ENCODE measurements at regions not wholly inside any gene's neighbourhood (a gene's known extent, or its start where the extent isn't known, plus 50 kb on each side); places are given as distances from the start of the nearest gene placed in this dataset.

DNA sequence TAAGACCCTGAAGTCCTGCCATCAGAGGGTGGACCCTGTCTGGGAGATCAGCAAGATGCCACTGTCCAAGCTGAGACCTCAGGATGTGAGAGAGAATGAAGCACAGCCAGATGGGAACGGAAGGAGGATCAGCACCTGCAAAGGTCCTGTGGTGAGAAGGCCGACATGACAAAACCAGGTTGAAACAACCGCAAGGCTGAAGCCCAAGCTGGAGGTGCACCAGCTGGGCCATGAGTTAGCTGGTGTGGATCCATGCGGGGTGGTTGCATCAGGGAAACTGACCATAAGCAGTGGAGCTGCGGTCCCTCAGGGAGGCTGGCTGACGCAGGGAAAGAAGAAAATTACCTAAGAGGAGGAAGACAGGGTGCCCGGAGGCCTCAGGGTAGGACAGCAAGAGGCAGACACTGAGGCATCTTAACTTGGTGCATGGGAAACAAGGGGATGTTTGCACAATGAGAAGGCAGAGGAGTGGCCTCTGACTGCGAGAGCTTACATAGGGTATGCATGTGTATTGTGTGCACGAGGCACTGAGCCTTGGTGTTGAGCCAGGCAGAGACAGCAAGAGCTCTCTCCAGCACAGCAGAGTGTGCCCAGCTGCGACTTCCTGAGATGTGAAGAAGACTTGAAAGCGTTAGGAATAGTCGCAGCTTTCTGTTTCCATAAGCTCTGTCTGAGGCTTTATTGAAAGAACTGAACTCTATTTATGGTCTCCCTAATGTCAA is 497.7 kb downstream of the OCA2 start:
- Histone ChIP-seq H3K4me3 (replicated peaks in 1 of 4; ENCODE audit: control extremely low read depth in 1 of 4, insufficient read depth in 1 of 4, low read depth in 3 of 4, low read length in 4 of 4) (no peak overlapping the region), H3K36me3 (ENCODE audit: control insufficient read depth, insufficient read depth, low read length) (no peaks in the 10 kb centered on the region), H3K9me3 (ENCODE audit: control insufficient read depth, insufficient read depth, low read depth, low read length) (no peaks in the 10 kb centered on the region), H2AFZ (ENCODE audit: low read length) (no peak overlapping the region), H3K4me1 (ENCODE audit: control insufficient read depth, extremely low read depth, insufficient read depth, low read length) (no peaks in the 10 kb centered on the region), H3K79me2 (ENCODE audit: control insufficient read depth, insufficient read depth, low read length) (no peaks in the 10 kb centered on the region), H3K4me2 (ENCODE audit: extremely low read depth, insufficient read depth, low read length) (no peak overlapping the region), H3K27ac (ENCODE audit: insufficient read depth, low read length) (no peak overlapping the region), H3K9ac (ENCODE audit: insufficient read depth, low read length) (no peak overlapping the region), H4K20me1 (ENCODE audit: control insufficient read depth, extremely low read depth, insufficient read depth, low read length) (no peaks in the 10 kb centered on the region), H3K27me3 (ENCODE audit: control insufficient read depth, insufficient read depth, low read length) (no peaks in the 10 kb centered on the region)
- no peak for TF ChIP-seq EZH2 (IDR thresholded peaks at IDR 0.05; ENCODE audit: low read length, missing control alignments)
- TF ChIP-seq, protein P1, sequence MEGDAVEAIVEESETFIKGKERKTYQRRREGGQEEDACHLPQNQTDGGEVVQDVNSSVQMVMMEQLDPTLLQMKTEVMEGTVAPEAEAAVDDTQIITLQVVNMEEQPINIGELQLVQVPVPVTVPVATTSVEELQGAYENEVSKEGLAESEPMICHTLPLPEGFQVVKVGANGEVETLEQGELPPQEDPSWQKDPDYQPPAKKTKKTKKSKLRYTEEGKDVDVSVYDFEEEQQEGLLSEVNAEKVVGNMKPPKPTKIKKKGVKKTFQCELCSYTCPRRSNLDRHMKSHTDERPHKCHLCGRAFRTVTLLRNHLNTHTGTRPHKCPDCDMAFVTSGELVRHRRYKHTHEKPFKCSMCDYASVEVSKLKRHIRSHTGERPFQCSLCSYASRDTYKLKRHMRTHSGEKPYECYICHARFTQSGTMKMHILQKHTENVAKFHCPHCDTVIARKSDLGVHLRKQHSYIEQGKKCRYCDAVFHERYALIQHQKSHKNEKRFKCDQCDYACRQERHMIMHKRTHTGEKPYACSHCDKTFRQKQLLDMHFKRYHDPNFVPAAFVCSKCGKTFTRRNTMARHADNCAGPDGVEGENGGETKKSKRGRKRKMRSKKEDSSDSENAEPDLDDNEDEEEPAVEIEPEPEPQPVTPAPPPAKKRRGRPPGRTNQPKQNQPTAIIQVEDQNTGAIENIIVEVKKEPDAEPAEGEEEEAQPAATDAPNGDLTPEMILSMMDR (conservative IDR thresholded peaks at IDR 0.05 in 1 of 2, IDR thresholded peaks at IDR 0.05 in 1 of 2; ENCODE audit: low read depth in 1 of 2, low read length in 2 of 2), result no peak
- DNase-seq (ENCODE audit: low read depth in 2 of 2), result peak; percentile 22 to 41

- H3K79me2 ChIP-seq (ENCODE audit: control insufficient read depth, insufficient read depth, low read length), result no peaks in the 10 kb centered on the region
- no peak overlapping the region for H3K4me2 ChIP-seq (ENCODE audit: extremely low read depth, insufficient read depth, low read length)
- no peak overlapping the region for H3K9ac ChIP-seq (ENCODE audit: insufficient read depth, low read length)
- no peak overlapping the region for H3K27ac ChIP-seq (ENCODE audit: insufficient read depth, low read length)
- no peaks in the 10 kb centered on the region for H4K20me1 ChIP-seq (ENCODE audit: control insufficient read depth, extremely low read depth, insufficient read depth, low read length)
- no peaks in the 10 kb centered on the region for H3K36me3 ChIP-seq (ENCODE audit: control insufficient read depth, insufficient read depth, low read length)
- H3K27me3 ChIP-seq (ENCODE audit: control insufficient read depth, insufficient read depth, low read length), result no peaks in the 10 kb centered on the region
- no peak for DNase-seq (ENCODE audit: low read depth in 2 of 2)
- no peaks in the 10 kb centered on the region for H3K9me3 ChIP-seq (ENCODE audit: control insufficient read depth, insufficient read depth, low read depth, low read length)
- no peak overlapping the region for H2AFZ ChIP-seq (ENCODE audit: low read length)
- H3K4me1 ChIP-seq (ENCODE audit: control insufficient read depth, extremely low read depth, insufficient read depth, low read length), result no peaks in the 10 kb centered on the region
- no peak for TF ChIP-seq EZH2 (IDR thresholded peaks at IDR 0.05; ENCODE audit: low read length, missing control alignments)
- TF ChIP-seq, protein P1 (conservative IDR thresholded peaks at IDR 0.05 in 1 of 2, IDR thresholded peaks at IDR 0.05 in 1 of 2; ENCODE audit: low read depth in 1 of 2, low read length in 2 of 2), result no peak
- H3K4me3 ChIP-seq (replicated peaks in 1 of 4; ENCODE audit: control extremely low read depth in 1 of 4, insufficient read depth in 1 of 4, low read depth in 3 of 4, low read length in 4 of 4), result no peak overlapping the region
These were observed 500.1 kb downstream of the OCA2 start for GRCh38 chr15:27599034-27599433.

- H3K9me3 ChIP-seq (ENCODE audit: control insufficient read depth, insufficient read depth, low read depth, low read length), result no peaks in the 10 kb centered on the region
- H3K4me3 ChIP-seq (replicated peaks in 1 of 4; ENCODE audit: control extremely low read depth in 1 of 4, insufficient read depth in 1 of 4, low read depth in 3 of 4, low read length in 4 of 4), result no peak overlapping the region
- no peaks in the 10 kb centered on the region for H4K20me1 ChIP-seq (ENCODE audit: control insufficient read depth, extremely low read depth, insufficient read depth, low read length)
- H3K27me3 ChIP-seq (ENCODE audit: control insufficient read depth, insufficient read depth, low read length), result no peaks in the 10 kb centered on the region
- H3K27ac ChIP-seq (ENCODE audit: insufficient read depth, low read length), result no peak overlapping the region
- H3K79me2 ChIP-seq (ENCODE audit: control insufficient read depth, insufficient read depth, low read length), result no peaks in the 10 kb centered on the region
- DNase-seq (ENCODE audit: low read depth in 2 of 2), result no peak
- H3K36me3 ChIP-seq (ENCODE audit: control insufficient read depth, insufficient read depth, low read length), result no peaks in the 10 kb centered on the region
- no peaks in the 10 kb centered on the region for H3K4me1 ChIP-seq (ENCODE audit: control insufficient read depth, extremely low read depth, insufficient read depth, low read length)
- no peak overlapping the region for H3K4me2 ChIP-seq (ENCODE audit: extremely low read depth, insufficient read depth, low read length)
- H2AFZ ChIP-seq (ENCODE audit: low read length), result no peak overlapping the region
- no peak for TF ChIP-seq EZH2 (IDR thresholded peaks at IDR 0.05; ENCODE audit: low read length, missing control alignments)
- TF ChIP-seq, protein P1 (conservative IDR thresholded peaks at IDR 0.05 in 1 of 2, IDR thresholded peaks at IDR 0.05 in 1 of 2; ENCODE audit: low read depth in 1 of 2, low read length in 2 of 2), result no peak
- H3K9ac ChIP-seq (ENCODE audit: insufficient read depth, low read length), result no peak overlapping the region
These were observed 500.7 kb downstream of the OCA2 start for GRCh38 chr15:27598251-27599009.

Data from fibroblast of lung (primary cell).